GM12891 (cell line): ENCODE measurements at regions not wholly inside any gene's neighbourhood (a gene's known extent, or its start where the extent isn't known, plus 50 kb on each side); places are given as distances from the start of the nearest gene placed in this dataset.

ENCODE experiments used
- PAX5 ChIP-seq: IDR thresholded peaks from 2 replicates; pipeline ENCODE4 v1.6.1; 2011; ENCODE audit warnings: low read length, moderate library complexity, mild to moderate bottlenecking; ENCODE audit not compliant: insufficient read depth, severe bottlenecking
- POLR2A ChIP-seq: IDR thresholded peaks from 2 replicates; pipeline ENCODE4 v1.6.1; 2011; ENCODE audit warnings: low read depth, low read length, control low read depth
- POLR2AphosphoS5 ChIP-seq: IDR thresholded peaks from 2 replicates; pipeline ENCODE4 v1.6.1; 2011; ENCODE audit warnings: low read depth, low read length, control low read depth
- SPI1 ChIP-seq: IDR thresholded peaks from 2 replicates; pipeline ENCODE4 v1.6.1; 2011; ENCODE audit warnings: low read depth, low read length, control low read depth
- TAF1 ChIP-seq: IDR thresholded peaks from 2 replicates; pipeline ENCODE4 v1.6.1; 2011; ENCODE audit warnings: low read depth, low read length, control low read depth

GRCh38 chr7:115572111-115572510, 458.5 kb downstream of the TFEC start:
- TF ChIP-seq TAF1, result no peak
- no peak for TF ChIP-seq POLR2A
- TF ChIP-seq POLR2AphosphoS5, result no peak
- TF ChIP-seq SPI1, result no peak
- no peak for TF ChIP-seq PAX5
